GM23248 (cell line): ENCODE measurements at regions not wholly inside any gene's neighbourhood (a gene's known extent, or its start where the extent isn't known, plus 50 kb on each side); places are given as distances from the start of the nearest gene placed in this dataset.
A peak's percentile ranks its signal among the peaks of the same experiment; 100 is the strongest.

Source experiments
- DNase-seq: peaks from one replicate; pipeline ENCODE4 v3.0.0-alpha.2; 2015
- H2AFZ ChIP-seq: fragments of 200-600 bp; sonication (generic); 2 replicates; pipeline ENCODE4 v1.6.1; 2016; ENCODE audit warnings: antibody characterized with exemption
- H3F3A ChIP-seq: fragments of 200-600 bp; sonication (generic); 2 replicates; pipeline ENCODE4 v1.6.1; 2016; ENCODE audit warnings: mild to moderate bottlenecking, antibody characterized with exemption, mixed run types; ENCODE audit not compliant: insufficient read depth
- H3K27ac ChIP-seq: fragments of 200-600 bp; sonication (generic); 2 replicates; pipeline ENCODE4 v1.5.1; 2016; ENCODE audit warnings: mild to moderate bottlenecking
- H3K27me3 ChIP-seq: fragments of 200-600 bp; sonication (generic); replicated peaks from 2 replicates; pipeline ENCODE4 v1.6.1; 2016; ENCODE audit warnings: mild to moderate bottlenecking; ENCODE audit not compliant: insufficient read depth
- H3K36me3 ChIP-seq: fragments of 200-600 bp; sonication (generic); 2 replicates; pipeline ENCODE4 v1.6.1; 2016; ENCODE audit warnings: low read depth, mild to moderate bottlenecking
- H3K4me1 ChIP-seq: fragments of 200-600 bp; sonication (generic); 2 replicates; pipeline ENCODE4 v1.6.1; 2016; ENCODE audit warnings: mild to moderate bottlenecking; ENCODE audit not compliant: insufficient read depth
- H3K4me2 ChIP-seq: fragments of 200-600 bp; sonication (generic); one replicate; pipeline ENCODE4 v1.6.1; 2016; ENCODE audit warnings: mild to moderate bottlenecking; ENCODE audit not compliant: unreplicated experiment
- H3K4me3 ChIP-seq: fragments of 200-600 bp; sonication (generic); 2 replicates; pipeline ENCODE4 v1.5.1; 2016; ENCODE audit warnings: mild to moderate bottlenecking
- H3K79me2 ChIP-seq: fragments of 200-600 bp; sonication (generic); 2 replicates; pipeline ENCODE4 v1.6.1; 2016; ENCODE audit warnings: mild to moderate bottlenecking; ENCODE audit not compliant: insufficient read depth
- H3K9ac ChIP-seq: fragments of 200-600 bp; sonication (generic); 2 replicates; pipeline ENCODE4 v1.6.1; 2016; ENCODE audit warnings: mild to moderate bottlenecking
- H3K9me2 ChIP-seq: fragments of 200-600 bp; sonication (generic); 2 replicates; pipeline ENCODE4 v1.6.1; 2016; ENCODE audit warnings: mixed run types, mild to moderate bottlenecking, moderate library complexity; ENCODE audit not compliant: insufficient read depth
- H3K9me3 ChIP-seq: fragments of 200-600 bp; sonication (generic); one replicate; pipeline ENCODE4 v1.6.1; 2017; ENCODE audit warnings: low read depth
- H4K20me1 ChIP-seq: fragments of 200-600 bp; sonication (generic); 2 replicates; pipeline ENCODE4 v1.6.0; 2016; ENCODE audit not compliant: insufficient read depth
- EZH2 ChIP-seq: fragments of 200-600 bp; sonication (generic); IDR thresholded peaks from 2 replicates; pipeline ENCODE4 v1.6.1; 2018; ENCODE audit warnings: antibody characterized with exemption, mild to moderate bottlenecking; ENCODE audit not compliant: insufficient read depth, poor library complexity, severe bottlenecking
- EZH2phosphoT487 ChIP-seq: fragments of 200-600 bp; sonication (generic); IDR thresholded peaks from 2 replicates; pipeline ENCODE4 v1.6.1; 2018; ENCODE audit warnings: antibody characterized with exemption, moderate library complexity, mild to moderate bottlenecking, low read depth; ENCODE audit not compliant: insufficient read depth
- WGBS, 2 experiments: methylation state at CpG; one replicate each; pipeline ENCODE4 v1.1.6; 2015 to 2017; ENCODE audit warnings: low lambda C conversion rate in 2 of 2, low coverage in 1 of 2; ENCODE audit errors: missing lambda C conversion rate in 2 of 2; 5-methylcytosine and 5-hydroxymethylcytosine counted together
- in situ Hi-C: fragments of 300-500 bp; cut with MboI; formaldehyde crosslinking; loops from 2 replicates; pipeline ENCODE4 v1.15.0; 2020

DNA sequence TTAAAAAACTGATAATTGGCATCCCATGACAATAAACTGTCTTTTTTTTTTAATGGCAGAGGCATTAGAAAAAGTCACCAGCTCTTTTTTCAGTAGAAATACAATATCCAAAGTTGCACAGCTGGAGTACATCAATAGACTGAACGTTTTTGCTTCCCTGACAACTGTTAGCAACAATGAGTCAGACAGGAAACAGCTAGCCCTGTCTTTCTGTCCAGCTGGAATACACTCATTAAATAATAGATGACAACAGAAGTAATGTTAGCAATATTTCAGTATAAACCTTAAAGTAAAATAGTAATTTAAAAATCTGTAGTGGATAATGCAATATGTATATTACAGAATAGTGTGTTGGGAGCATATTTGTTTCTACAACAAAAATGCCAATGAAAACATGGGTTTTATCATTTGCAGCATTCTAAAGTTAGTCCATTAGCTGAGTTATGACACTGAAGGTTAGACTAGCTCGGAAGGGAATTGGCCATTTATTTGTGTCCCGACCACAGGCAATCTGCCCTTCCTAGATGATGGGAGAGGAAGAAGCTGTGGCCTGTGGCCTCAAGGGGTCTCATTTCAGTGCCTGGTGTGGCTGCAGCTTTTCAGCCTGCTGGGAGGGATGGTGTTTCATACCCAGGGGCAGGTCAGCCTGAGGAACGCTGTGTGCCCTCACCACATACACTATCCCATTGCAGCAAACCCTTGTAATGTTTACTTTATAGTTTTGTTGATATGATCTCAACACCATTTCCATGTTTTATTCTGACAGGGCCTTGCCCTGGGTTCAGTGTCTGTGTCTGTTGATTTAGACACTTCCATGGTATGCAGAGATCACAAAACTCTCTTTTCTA is 173.3 kb downstream of the SLC16A9 start:
- WGBS, 2 experiments, result 8 to 12% methylated on average over 4 of the region's 4 CpGs
- peak overlapping the region; percentile 29 for H3K27ac ChIP-seq
- no peak overlapping the region for H3K4me2 ChIP-seq
- H3K9me3 ChIP-seq, result no peaks in the 10 kb centered on the region
- H3K27me3 ChIP-seq, result no peaks in the 10 kb centered on the region
- no peaks in the 10 kb centered on the region for H4K20me1 ChIP-seq
- H3K79me2 ChIP-seq, result no peaks in the 10 kb centered on the region
- peak; percentile 89 for DNase-seq
- TF ChIP-seq EZH2, result no peak
- TF ChIP-seq EZH2phosphoT487, result no peak
- peaks cover 4% of the 10 kb centered on the region; the same call in 1 of the 2 replicates for H3F3A ChIP-seq
- H2AFZ ChIP-seq, result no peak overlapping the region
- H3K4me1 ChIP-seq, result peaks cover 12% of the 10 kb centered on the region
- H3K36me3 ChIP-seq, result no peaks in the 10 kb centered on the region
- no peak overlapping the region for H3K4me3 ChIP-seq
- H3K9ac ChIP-seq, result no peak overlapping the region
- no peaks in the 10 kb centered on the region for H3K9me2 ChIP-seq
- in situ Hi-C loops, result no loop called here

DNA sequence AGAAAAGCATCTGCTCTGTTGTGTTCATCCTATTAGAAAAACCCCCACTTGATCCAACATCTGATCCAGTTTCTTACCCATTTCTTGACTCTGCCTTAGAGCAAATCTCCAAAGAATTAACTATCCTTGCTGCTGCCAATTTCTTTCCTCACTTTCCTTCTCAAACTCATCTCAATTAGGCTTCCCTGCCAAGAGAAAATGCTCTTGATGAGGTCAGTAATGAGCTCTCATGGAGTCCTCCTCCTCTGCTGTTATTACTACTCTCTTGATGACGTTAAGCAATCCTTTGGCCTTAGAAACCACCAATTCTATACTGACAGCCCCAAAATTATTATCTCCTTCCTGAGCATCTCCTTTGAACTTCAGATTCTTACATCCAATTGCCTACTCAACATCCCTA is 162.0 kb upstream of the FAM13C start:
- WGBS, 2 experiments, result 0% methylated on average over 1 of the region's 1 CpG
- in situ Hi-C loops, result no loop called here
- DNase-seq, result no peak

DNA sequence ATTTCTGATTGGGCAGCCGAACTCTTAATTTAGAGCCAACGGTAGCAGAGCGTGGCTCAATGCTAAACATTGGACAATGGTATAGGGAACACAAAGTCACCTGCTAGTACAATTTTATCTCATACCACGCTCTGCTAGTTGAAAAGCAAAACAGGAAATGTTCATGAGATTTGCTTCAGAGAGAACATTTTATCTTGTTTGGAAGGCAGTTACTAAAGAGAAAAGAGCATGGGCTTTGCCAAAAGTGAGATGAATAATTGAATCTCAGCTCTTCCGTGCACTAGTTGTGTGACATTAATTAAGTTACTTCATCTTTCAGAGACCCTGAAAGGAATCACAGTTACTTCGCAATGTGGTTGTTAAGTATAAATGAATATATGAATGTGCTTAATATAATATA is 161.5 kb upstream of the FAM13C start:
- Histone ChIP-seq H3K9me2 (no peaks in the 10 kb centered on the region; the same call in 1 of the 2 replicates), H3K27me3 (no peaks in the 10 kb centered on the region), H3K36me3 (no peaks in the 10 kb centered on the region), H3K4me1 (no peaks in the 10 kb centered on the region), H3K4me3 (no peak overlapping the region), H3K9me3 (no peaks in the 10 kb centered on the region), H4K20me1 (no peaks in the 10 kb centered on the region), H3K4me2 (no peak overlapping the region), H3K79me2 (no peaks in the 10 kb centered on the region), H2AFZ (no peak overlapping the region), H3K27ac (no peak overlapping the region), H3F3A (no peaks in the 10 kb centered on the region), H3K9ac (no peak overlapping the region)
- TF ChIP-seq EZH2phosphoT487 (no peak), EZH2 (no peak)
- 43 to 49% methylated on average over 6 of the region's 6 CpGs for WGBS, 2 experiments
- in situ Hi-C loops, result no loop called here
- DNase-seq, result no peak

More for the DNA sequence above, 162.0 kb upstream of the FAM13C start:
- H3F3A ChIP-seq, result no peaks in the 10 kb centered on the region
- no peak overlapping the region for H2AFZ ChIP-seq
- H3K9me2 ChIP-seq, result no peaks in the 10 kb centered on the region; the same call in 1 of the 2 replicates
- no peaks in the 10 kb centered on the region for H3K4me1 ChIP-seq
- no peaks in the 10 kb centered on the region for H3K27me3 ChIP-seq
- no peak overlapping the region for H3K4me3 ChIP-seq
- no peak overlapping the region for H3K9ac ChIP-seq
- H3K79me2 ChIP-seq, result no peaks in the 10 kb centered on the region
- no peak overlapping the region for H3K4me2 ChIP-seq
- no peaks in the 10 kb centered on the region for H4K20me1 ChIP-seq
- no peaks in the 10 kb centered on the region for H3K36me3 ChIP-seq
- no peak overlapping the region for H3K27ac ChIP-seq
- no peak for TF ChIP-seq EZH2phosphoT487
- no peak for TF ChIP-seq EZH2
- H3K9me3 ChIP-seq, result no peaks in the 10 kb centered on the region

DNA sequence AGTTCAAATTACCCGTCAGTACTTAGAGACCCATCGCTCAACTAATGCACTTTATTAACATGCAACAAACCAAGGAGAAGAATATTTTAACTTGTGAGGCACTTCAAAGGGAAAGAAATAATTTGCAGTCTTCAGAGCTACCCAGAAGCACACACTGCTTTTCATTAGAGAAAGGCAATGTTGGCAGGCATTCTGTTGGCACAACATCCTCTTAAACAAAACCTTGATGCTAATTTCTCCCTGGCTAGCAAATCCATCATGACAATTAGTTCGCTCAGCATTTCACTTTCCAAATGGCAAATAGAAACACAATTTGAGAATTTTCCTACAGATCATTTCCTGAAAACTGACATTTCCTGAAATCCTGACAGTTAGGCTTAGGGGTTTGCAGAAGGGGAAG is 155.6 kb upstream of the FAM13C start:
- H3K27me3 ChIP-seq, result peaks cover 8% of the 10 kb centered on the region; the same call in 1 of the 2 replicates
- H3K9ac ChIP-seq, result no peak overlapping the region
- TF ChIP-seq EZH2 (no peak), EZH2phosphoT487 (no peak)
- H3K9me2 ChIP-seq, result no peaks in the 10 kb centered on the region
- H3K27ac ChIP-seq, result no peak overlapping the region
- no peak overlapping the region for H3K4me2 ChIP-seq
- H4K20me1 ChIP-seq, result no peaks in the 10 kb centered on the region
- DNase-seq, result no peak
- no peak overlapping the region for H3K4me3 ChIP-seq
- in situ Hi-C loops, result no loop called here
- no peaks in the 10 kb centered on the region for H3K4me1 ChIP-seq
- no peaks in the 10 kb centered on the region for H3K79me2 ChIP-seq
- 7 to 11% methylated on average over 3 of the region's 3 CpGs for WGBS, 2 experiments
- H2AFZ ChIP-seq, result no peak overlapping the region
- H3K9me3 ChIP-seq, result no peaks in the 10 kb centered on the region
- no peaks in the 10 kb centered on the region for H3K36me3 ChIP-seq
- no peaks in the 10 kb centered on the region for H3F3A ChIP-seq
